Bronchial epithelial cell (primary cell): ENCODE measurements at regions not wholly inside any gene's neighbourhood (a gene's known extent, or its start where the extent isn't known, plus 50 kb on each side); places are given as distances from the start of the nearest gene placed in this dataset.

Experiments
- DNase-seq: peaks from one replicate; pipeline ENCODE4 v3.0.0-alpha.2; 2010; ENCODE audit warnings: low read depth
- FAIRE-seq: peaks from 2 replicates; lab custom pipeline; 2011; peaks lifted over from hg19 to GRCh38; lab: Jason Lieb, UNC
- H3K27me3 ChIP-seq: 2 replicates; pipeline ENCODE4 v1.5.1; 2011; ENCODE audit warnings: low read length; ENCODE audit not compliant: control insufficient read depth, insufficient read depth
- H3K36me3 ChIP-seq: 2 replicates; pipeline ENCODE4 v1.5.1; 2011; ENCODE audit warnings: low read length; ENCODE audit not compliant: control insufficient read depth, insufficient read depth
- H3K4me3 ChIP-seq: 2 replicates; pipeline ENCODE4 v1.5.1; 2011; ENCODE audit warnings: mild to moderate bottlenecking, low read depth, low read length, control low read depth
- CTCF ChIP-seq: IDR thresholded peaks from 2 replicates; pipeline ENCODE4 v1.5.1; 2011; ENCODE audit warnings: mild to moderate bottlenecking, moderate library complexity, low read length, control low read depth, inconsistent platforms; ENCODE audit not compliant: insufficient read depth, severe bottlenecking

- FAIRE-seq (no peak), DNase-seq (peak; percentile 9)
- H3K27me3 ChIP-seq: no peaks in the 10 kb centered on the region
- no peak for TF ChIP-seq CTCF
- H3K4me3 ChIP-seq: no peak overlapping the region
- H3K36me3 ChIP-seq: no peaks in the 10 kb centered on the region
Measured at GRCh38 chr4:181909368-181909767, 333.8 kb upstream of the TENM3 start.

GRCh38 chr4:181911420-181911819 is 331.8 kb upstream of the TENM3 start:
- no peak overlapping the region for H3K4me3 ChIP-seq
- no peaks in the 10 kb centered on the region for H3K36me3 ChIP-seq
- FAIRE-seq (no peak), DNase-seq (no peak)
- no peaks in the 10 kb centered on the region for H3K27me3 ChIP-seq
- no peak for TF ChIP-seq CTCF

GRCh38 chr4:181933471-181933870 is 309.7 kb upstream of the TENM3 start:
- TF ChIP-seq CTCF: no peak

GRCh38 chr4:181938631-181939030 is 304.6 kb upstream of the TENM3 start:
- Histone ChIP-seq H3K36me3 (no peaks in the 10 kb centered on the region), H3K27me3 (no peaks in the 10 kb centered on the region), H3K4me3 (no peak overlapping the region)
- TF ChIP-seq CTCF: no peak
- FAIRE-seq (no peak), DNase-seq (no peak)

More at GRCh38 chr4:181933471-181933870, 309.7 kb upstream of the TENM3 start:
- DNase-seq (no peak), FAIRE-seq (no peak)
- Histone ChIP-seq H3K36me3 (no peaks in the 10 kb centered on the region), H3K4me3 (no peak overlapping the region), H3K27me3 (no peaks in the 10 kb centered on the region)

- Histone ChIP-seq H3K36me3 (no peaks in the 10 kb centered on the region), H3K27me3 (no peaks in the 10 kb centered on the region), H3K4me3 (no peak overlapping the region)
- DNase-seq (no peak), FAIRE-seq (no peak)
- no peak for TF ChIP-seq CTCF
Measured at GRCh38 chr4:181939199-181939945, 303.8 kb upstream of the TENM3 start.

GRCh38 chr4:181944527-181944926 is 298.7 kb upstream of the TENM3 start:
- FAIRE-seq (no peak), DNase-seq (no peak)
- Histone ChIP-seq H3K27me3 (no peaks in the 10 kb centered on the region), H3K36me3 (no peaks in the 10 kb centered on the region), H3K4me3 (no peak overlapping the region)
- TF ChIP-seq CTCF: no peak
